Astrocyte (in vitro differentiated cells and primary cell): ENCODE measurements at regions not wholly inside any gene's neighbourhood (a gene's known extent, or its start where the extent isn't known, plus 50 kb on each side); places are given as distances from the start of the nearest gene placed in this dataset.

Source experiments
- DNase-seq: peaks from one replicate; pipeline ENCODE4 v3.0.0-alpha.2; 2010; ENCODE audit warnings: low read depth
- FAIRE-seq: peaks from 2 replicates; lab custom pipeline; 2011; peaks lifted over from hg19 to GRCh38; lab: Jason Lieb, UNC
- H2AFZ ChIP-seq: 2 replicates; pipeline ENCODE4 v1.6.0; 2012; ENCODE audit warnings: low read depth, low read length, inconsistent platforms
- H3K27ac ChIP-seq: 2 replicates; pipeline ENCODE4 v1.5.1; 2011; ENCODE audit warnings: low read depth, low read length, inconsistent platforms
- H3K27me3 ChIP-seq: 2 replicates; pipeline ENCODE4 v1.6.0; 2011; ENCODE audit warnings: low read length, inconsistent platforms; ENCODE audit not compliant: insufficient read depth
- H3K36me3 ChIP-seq: 2 replicates; pipeline ENCODE4 v1.5.1; 2011; ENCODE audit warnings: low read length, inconsistent platforms; ENCODE audit not compliant: insufficient read depth
- H3K4me1 ChIP-seq: 2 replicates; pipeline ENCODE4 v1.5.1; 2011; ENCODE audit warnings: low read length, inconsistent platforms; ENCODE audit not compliant: insufficient read depth
- H3K4me2 ChIP-seq: 2 replicates; pipeline ENCODE4 v1.6.0; 2012; ENCODE audit warnings: low read length, inconsistent platforms
- H3K4me3 ChIP-seq: 2 replicates; pipeline ENCODE4 v1.5.1; 2011; ENCODE audit warnings: low read depth, mild to moderate bottlenecking, low read length, inconsistent platforms; ENCODE audit not compliant: insufficient read depth
- H3K79me2 ChIP-seq: 2 replicates; pipeline ENCODE4 v1.6.0; 2012; ENCODE audit warnings: mild to moderate bottlenecking, low read length, inconsistent platforms; ENCODE audit not compliant: insufficient read depth
- H3K9ac ChIP-seq: 2 replicates; pipeline ENCODE4 v1.6.0; 2012; ENCODE audit warnings: mild to moderate bottlenecking, low read length, inconsistent platforms
- H3K9me3 ChIP-seq: 2 replicates; pipeline ENCODE4 v1.5.1; 2012; ENCODE audit warnings: low read depth, mild to moderate bottlenecking, low read length, inconsistent platforms; ENCODE audit not compliant: insufficient read depth
- H4K20me1 ChIP-seq: 2 replicates; pipeline ENCODE4 v1.6.0; 2012; ENCODE audit warnings: low read length, inconsistent platforms; ENCODE audit not compliant: insufficient read depth
- H3K27ac Mint-ChIP-seq: one replicate; pipeline ENCODE4 v1.8.0; 2021; ENCODE audit warnings: mild to moderate bottlenecking, mixed read lengths; ENCODE audit not compliant: unreplicated experiment
- H3K27me3 Mint-ChIP-seq: one replicate; pipeline ENCODE4 v1.8.0; 2021; ENCODE audit warnings: low read depth, mixed read lengths; ENCODE audit not compliant: unreplicated experiment
- H3K36me3 Mint-ChIP-seq: one replicate; pipeline ENCODE4 v1.8.0; 2021; ENCODE audit warnings: low read depth, mixed read lengths; ENCODE audit not compliant: unreplicated experiment
- H3K4me1 Mint-ChIP-seq: one replicate; pipeline ENCODE4 v1.8.0; 2021; ENCODE audit warnings: low read depth, mixed read lengths; ENCODE audit not compliant: unreplicated experiment
- H3K4me3 Mint-ChIP-seq: one replicate; pipeline ENCODE4 v1.8.0; 2021; ENCODE audit warnings: mild to moderate bottlenecking, moderate library complexity, mixed read lengths; ENCODE audit not compliant: unreplicated experiment
- H3K9me3 Mint-ChIP-seq: one replicate; pipeline ENCODE4 v1.8.0; 2021; ENCODE audit warnings: mild to moderate bottlenecking, mixed read lengths; ENCODE audit not compliant: unreplicated experiment
- CTCF ChIP-seq: IDR thresholded peaks from 2 replicates; pipeline ENCODE4 v1.5.1; 2011; ENCODE audit warnings: low read depth, mild to moderate bottlenecking, inconsistent platforms, low read length, moderate library complexity; ENCODE audit not compliant: insufficient read depth
- EZH2 ChIP-seq: IDR thresholded peaks from 2 replicates; pipeline ENCODE4 v1.6.1; 2012; ENCODE audit warnings: mild to moderate bottlenecking, low read length, inconsistent platforms; ENCODE audit not compliant: insufficient read depth

GRCh38 chr4:184939978-184940377 lies 78.3 kb upstream of the HELT start:
- Mint-ChIP-seq H3K9me3 (peaks cover 9% of the 10 kb centered on the region), H3K27ac (no peak overlapping the region), H3K4me3 (no peak overlapping the region), H3K4me1 (no peaks in the 10 kb centered on the region), H3K27me3 (peaks cover 16% of the 10 kb centered on the region), H3K36me3 (no peaks in the 10 kb centered on the region)
- Histone ChIP-seq H3K27ac (no peak overlapping the region), H3K79me2 (no peaks in the 10 kb centered on the region), H3K4me2 (no peak overlapping the region), H3K27me3 (no peaks in the 10 kb centered on the region), H4K20me1 (no peaks in the 10 kb centered on the region), H3K4me1 (no peaks in the 10 kb centered on the region), H3K36me3 (no peaks in the 10 kb centered on the region), H3K9ac (no peak overlapping the region), H3K4me3 (no peak overlapping the region), H3K9me3 (no peaks in the 10 kb centered on the region), H2AFZ (no peak overlapping the region)
- no peak for FAIRE-seq
- TF ChIP-seq EZH2 = no peak
- TF ChIP-seq CTCF = no peak
- DNase-seq = no peak

GRCh38 chr4:184940500-184940899 lies 77.8 kb upstream of the HELT start:
- no peak overlapping the region for H3K4me2 ChIP-seq
- H3K27me3 Mint-ChIP-seq = peaks cover 16% of the 10 kb centered on the region
- no peak overlapping the region for H3K4me3 ChIP-seq
- H3K9me3 ChIP-seq = no peaks in the 10 kb centered on the region
- no peak overlapping the region for H3K27ac Mint-ChIP-seq
- no peaks in the 10 kb centered on the region for H3K79me2 ChIP-seq
- H3K9me3 Mint-ChIP-seq = peaks cover 9% of the 10 kb centered on the region
- H3K27me3 ChIP-seq = no peaks in the 10 kb centered on the region
- H4K20me1 ChIP-seq = no peaks in the 10 kb centered on the region
- no peak for TF ChIP-seq EZH2
- TF ChIP-seq CTCF = no peak
- H3K4me1 Mint-ChIP-seq = no peaks in the 10 kb centered on the region
- no peaks in the 10 kb centered on the region for H3K36me3 ChIP-seq
- no peak overlapping the region for H3K9ac ChIP-seq
- H3K4me3 Mint-ChIP-seq = no peak overlapping the region
- no peaks in the 10 kb centered on the region for H3K36me3 Mint-ChIP-seq
- DNase-seq (no peak), FAIRE-seq (no peak)
- H3K4me1 ChIP-seq = no peaks in the 10 kb centered on the region
- H2AFZ ChIP-seq = no peak overlapping the region
- no peak overlapping the region for H3K27ac ChIP-seq

GRCh38 chr4:184941671-184942418 lies 76.4 kb upstream of the HELT start:
- no peak overlapping the region for H3K4me3 Mint-ChIP-seq
- Histone ChIP-seq H3K4me1 (no peaks in the 10 kb centered on the region), H3K27ac (no peak overlapping the region), H3K4me3 (no peak overlapping the region), H3K79me2 (no peaks in the 10 kb centered on the region), H3K9ac (no peak overlapping the region), H2AFZ (no peak overlapping the region), H3K36me3 (no peaks in the 10 kb centered on the region), H3K9me3 (no peaks in the 10 kb centered on the region), H3K27me3 (no peaks in the 10 kb centered on the region), H4K20me1 (no peaks in the 10 kb centered on the region), H3K4me2 (no peak overlapping the region)
- no peak for TF ChIP-seq EZH2
- no peak for TF ChIP-seq CTCF
- H3K27me3 Mint-ChIP-seq = peaks cover 16% of the 10 kb centered on the region
- no peak for FAIRE-seq
- peaks cover 7% of the 10 kb centered on the region for H3K9me3 Mint-ChIP-seq
- H3K27ac Mint-ChIP-seq = no peak overlapping the region
- H3K4me1 Mint-ChIP-seq = no peaks in the 10 kb centered on the region
- no peak for DNase-seq
- H3K36me3 Mint-ChIP-seq = no peaks in the 10 kb centered on the region
